ENCODE measurements at regions not wholly inside any gene's neighbourhood (a gene's known extent, or its start where the extent isn't known, plus 50 kb on each side); places are given as distances from the start of the nearest gene placed in this dataset.

DNA sequence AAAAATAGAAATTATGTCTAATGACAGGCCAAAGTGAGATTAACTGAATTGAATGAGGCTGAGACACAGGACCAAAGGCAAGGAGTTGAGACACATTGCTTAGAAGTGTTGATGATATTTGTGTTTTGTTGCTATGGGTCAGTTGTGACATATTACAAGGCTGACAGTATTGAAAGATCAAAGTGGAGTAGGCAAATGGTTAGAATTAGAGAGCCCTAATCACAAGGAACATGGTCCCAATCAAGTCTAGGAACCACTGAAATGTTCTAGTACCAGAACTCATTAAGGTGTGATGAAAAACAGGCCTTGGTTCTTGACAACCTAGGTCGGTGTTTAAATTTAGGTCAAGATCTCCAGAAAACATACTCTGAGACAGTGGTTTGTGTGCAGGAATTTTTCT, 896.3 kb upstream of the HS3ST1 start:
- no peak for DNase-seq (ENCODE audit: low read depth)

DNA sequence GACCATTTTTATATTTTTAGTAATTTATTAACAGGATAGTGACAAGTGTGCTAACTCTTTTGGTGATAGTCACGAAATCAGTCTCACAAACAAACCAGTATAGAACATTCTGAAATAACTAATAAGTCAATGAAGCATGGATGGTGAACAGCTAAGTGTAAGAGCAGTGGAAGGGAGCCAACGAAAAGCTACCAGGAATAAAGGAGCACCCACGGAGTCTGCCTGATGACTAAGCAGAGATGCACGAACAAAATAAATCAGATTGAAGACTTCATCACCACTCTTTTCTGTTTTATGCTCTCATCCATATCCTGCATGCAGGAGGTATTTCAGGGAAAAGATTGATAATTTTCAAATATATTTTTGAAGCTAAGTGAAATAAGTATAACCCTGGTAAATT, 891.1 kb upstream of the HS3ST1 start:
- DNase-seq (ENCODE audit: low read depth): no peak

DNA sequence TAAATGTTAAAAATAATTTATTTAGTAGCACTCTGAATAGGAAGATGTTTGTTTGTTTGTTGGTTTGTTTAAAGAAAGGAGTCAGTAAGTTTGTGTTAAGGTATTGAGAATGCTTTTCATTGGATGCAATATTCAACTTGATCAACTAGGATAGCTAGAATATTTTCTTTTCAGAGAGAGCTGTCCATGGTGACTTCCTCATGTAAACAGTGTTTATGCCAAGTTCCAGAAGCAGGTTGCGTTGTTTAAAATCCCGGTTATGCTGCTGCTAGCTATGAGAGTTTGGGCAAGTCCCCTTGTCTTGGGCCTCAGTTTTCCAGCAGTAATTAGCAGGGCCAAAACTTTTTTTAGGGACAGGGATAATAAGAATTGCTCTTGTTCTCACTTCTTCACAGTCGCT, 876.2 kb upstream of the HS3ST1 start:
- no peak for DNase-seq (ENCODE audit: low read depth)

DNA sequence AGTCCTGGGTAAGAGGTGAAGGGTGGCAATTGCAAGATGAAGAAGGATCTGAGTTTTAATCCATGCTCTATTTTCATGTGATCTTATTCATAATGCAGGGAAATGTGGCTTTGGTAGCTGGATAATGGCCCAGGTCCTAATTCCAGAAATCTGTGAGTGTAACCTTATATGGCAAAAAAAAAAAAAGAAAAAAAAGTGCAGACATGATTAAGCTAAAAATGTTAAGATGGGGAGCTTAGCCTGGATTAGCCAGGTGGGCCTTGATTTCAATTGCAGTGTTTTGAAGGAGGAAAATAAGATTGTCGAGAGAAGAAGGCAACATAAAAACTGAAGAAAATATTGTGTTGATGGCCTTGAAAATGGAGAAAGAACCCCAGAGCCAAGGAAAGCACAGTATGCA, 867.7 kb upstream of the HS3ST1 start:
- DNase-seq (ENCODE audit: low read depth): no peak

DNA sequence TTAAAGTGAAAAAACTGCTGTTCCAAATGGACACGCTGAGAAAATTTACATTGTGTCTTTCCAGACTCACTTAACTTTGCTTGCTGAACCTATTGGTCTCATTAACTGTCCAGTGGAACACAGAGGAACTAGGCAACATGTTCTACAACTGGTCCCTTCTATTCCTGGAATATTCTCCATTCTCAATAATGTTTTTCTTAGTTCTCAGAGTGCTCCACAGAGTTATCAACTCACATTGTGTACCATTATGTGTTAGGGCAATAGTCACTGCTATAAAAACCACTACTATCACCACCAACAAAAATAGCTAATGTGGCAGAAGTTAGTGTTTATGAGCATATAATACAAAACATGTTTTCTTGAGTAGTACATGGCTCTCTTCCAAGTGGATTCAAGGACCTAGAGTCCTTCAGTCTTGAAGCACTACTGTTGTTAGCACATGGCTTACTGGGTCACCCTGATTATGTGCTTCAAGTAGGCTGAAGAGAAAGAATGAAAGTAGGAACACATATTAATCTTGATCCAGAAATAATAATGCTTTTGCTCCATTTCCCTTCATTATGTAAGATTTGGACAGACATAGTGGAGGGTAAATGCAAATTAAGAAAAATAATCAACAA, 865.3 kb upstream of the HS3ST1 start:
- DNase-seq (ENCODE audit: low read depth): no peak

DNA sequence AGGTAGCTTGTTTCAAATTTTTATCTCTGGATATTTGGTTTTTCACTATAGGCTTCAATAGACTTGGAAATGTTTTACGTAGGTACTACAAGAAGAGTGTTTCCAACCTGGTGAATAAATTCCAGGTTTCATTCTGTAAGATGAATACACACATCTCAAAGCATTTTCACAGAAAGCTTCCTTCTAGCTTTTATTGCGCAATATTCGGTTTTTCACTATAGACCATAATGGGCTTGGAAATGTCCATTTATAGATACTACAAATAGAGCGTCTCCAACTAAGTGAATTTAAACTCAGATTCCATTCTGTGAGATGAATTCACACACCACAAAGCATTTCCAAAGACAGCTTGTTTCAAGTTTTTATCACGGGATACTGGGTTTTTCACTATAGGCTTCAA, 857.7 kb upstream of the HS3ST1 start:
- DNase-seq (ENCODE audit: low read depth): no peak

DNA sequence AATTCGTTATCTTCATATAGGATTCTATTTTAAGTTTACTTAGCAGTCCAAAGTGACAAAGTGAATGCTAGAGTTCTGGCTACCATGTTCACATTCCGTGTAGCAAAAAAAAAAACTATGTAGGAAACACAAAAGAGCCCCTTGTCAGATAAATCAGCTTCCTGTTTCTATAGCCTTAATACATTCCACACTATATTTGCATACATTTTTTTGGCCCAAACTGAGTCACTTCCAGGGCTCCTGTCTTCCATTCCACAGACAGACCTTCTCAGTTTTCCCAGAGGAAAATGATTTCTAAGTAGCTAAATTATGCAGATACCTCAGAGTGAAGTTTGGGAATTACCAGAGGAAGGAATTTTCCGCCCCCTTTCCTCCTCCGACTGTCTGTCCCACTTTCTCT, 841.9 kb upstream of the HS3ST1 start:
- DNase-seq (ENCODE audit: low read depth): no peak

DNA sequence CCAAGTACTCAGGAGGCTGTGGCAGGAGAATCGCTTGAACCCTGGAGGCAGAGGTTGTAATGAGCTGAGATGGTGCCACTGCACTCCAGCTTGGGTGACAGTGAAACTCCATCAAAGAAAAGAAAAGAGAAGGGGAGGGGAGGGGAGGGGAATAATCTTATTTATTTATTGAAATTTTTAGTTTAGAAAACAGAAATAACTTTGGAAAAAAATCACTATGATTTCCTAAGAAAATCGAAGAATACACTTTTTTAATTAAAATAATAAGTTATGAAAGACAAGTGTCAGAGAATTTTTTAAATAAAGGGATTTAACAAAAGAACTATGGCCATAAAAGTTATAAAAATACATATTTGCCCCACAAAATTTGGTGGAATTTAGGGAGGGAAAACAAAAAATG, 836.9 kb upstream of the HS3ST1 start:
- no peak for DNase-seq (ENCODE audit: low read depth)

DNA sequence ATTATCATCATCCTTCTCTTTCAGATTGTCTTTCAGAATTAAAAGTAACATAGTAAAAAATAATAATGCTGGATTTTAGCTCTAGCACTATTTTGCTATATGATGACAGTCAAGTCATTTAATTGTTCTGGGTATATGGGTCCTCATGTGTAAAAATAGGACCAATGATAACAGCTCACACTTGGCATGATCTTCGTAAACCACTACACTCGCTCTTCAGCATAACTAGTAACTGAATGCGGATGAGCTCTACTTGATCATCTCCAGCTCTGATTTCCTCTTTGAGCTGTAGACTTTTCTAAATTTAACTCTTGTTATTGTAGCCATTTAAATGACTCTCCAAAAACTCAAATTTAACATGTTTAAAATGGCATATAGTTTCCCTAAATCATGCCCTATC, 831.8 kb upstream of the HS3ST1 start:
- DNase-seq (ENCODE audit: low read depth): no peak

DNA sequence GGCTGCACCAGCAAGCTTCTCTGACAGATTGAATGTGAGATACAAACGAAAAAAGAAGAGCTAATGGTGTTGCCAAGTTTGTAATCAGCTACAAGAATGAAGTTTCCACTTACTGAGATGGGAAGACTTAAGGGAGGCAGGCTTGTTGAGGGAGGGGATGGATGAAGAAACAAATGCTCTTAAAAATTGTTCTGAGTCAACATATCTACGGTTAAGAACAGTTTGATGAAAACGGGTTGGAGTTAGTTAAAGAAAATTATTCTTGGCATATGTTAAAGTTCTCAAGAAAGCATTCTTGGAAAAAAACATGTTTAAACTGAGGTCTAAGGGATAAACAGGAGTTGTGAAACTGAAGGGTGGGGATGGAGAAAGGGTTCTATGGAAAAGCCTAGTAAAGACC, 816.3 kb upstream of the HS3ST1 start:
- DNase-seq (ENCODE audit: low read depth): no peak

DNA sequence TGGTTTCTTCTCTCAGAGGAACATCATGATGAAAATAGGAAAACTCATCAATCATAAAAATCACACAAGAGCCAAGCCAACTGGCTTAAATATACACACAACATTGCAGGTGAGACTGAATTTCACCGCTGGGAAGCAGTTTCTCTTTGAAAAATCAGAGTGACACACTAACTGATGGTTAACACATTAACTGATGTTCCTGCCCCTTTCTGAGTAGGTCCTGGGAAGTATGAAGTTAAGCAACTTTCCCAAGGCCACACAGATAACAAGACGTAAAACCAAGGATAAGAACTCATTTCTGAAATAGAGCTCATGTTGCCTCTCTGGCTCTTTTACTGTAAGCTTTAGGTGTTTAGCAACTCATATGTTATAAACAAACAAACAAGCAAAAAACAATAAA, 813.7 kb upstream of the HS3ST1 start:
- DNase-seq (ENCODE audit: low read depth): no peak

DNA sequence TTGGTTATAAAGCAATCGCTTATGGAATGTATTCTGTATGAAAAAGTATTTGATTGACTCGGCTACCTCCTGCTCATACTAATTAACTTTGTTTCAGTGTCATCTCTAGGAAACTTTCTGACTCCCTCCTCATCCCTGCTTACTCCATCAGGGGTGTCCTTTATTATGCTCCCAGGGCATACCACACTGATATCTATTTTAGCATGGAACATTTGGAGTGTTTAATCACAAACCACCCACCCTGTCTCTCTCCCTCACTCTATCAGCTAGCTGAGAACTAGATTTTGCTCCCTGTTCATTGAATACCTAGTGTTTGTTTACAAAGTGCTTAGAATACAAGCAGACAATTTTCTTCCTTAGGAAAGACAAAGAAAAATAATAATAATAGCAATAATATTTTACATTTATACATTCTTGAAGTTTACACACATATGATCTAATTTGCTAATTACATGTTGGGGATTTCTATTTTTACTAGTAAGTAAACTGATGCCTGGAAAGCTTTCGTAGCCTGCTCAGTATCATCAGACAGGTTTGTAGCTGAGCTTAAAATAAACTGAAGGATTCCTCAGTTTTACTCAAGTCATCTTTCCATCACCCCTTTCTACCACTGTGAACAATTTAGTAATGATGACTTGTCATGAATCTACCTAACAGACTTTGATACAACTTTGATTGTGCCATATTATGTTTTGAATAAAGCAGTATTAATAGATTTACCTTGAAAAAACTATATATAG, 811.4 kb upstream of the HS3ST1 start:
- no peak for DNase-seq (ENCODE audit: low read depth)

DNA sequence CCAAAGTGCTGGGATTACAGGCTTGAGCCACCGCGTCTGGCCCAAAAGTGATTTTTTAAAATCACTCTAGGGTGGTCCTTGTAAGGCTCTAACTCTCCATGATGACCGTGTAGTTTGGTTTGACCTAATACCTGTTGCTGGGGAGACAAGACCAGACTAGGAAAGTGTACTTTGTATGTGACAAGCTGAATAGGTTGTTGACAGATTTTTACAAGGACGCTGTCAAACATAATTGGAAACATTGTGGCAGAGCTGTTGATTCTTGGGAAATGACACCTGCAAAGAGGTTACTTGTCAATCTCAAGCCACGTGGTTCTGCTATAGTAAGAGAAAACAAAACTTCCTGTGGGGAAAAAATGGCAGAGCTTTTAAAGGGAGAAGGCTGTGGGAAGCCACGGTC, 802.4 kb upstream of the HS3ST1 start:
- no peak for DNase-seq (ENCODE audit: low read depth)

DNA sequence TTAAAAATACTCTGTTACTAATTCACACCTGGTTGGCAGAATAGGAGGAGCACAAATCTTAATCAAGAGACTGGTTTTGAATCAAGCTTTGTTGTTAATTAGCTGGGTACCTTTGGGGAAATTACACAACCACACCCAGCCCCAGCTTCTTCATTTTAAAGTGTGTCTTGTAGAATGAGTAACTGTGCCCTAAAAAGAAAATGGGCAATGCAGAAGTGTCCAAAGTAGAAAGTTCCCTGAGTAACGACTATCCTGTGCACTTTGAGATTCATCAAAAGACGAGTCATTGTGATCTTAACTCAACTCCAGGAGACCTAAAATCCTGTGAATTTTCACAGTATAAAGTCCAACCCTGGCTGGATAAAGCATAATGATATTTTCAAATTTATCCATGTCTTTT, 792.3 kb upstream of the HS3ST1 start:
- no peak for DNase-seq (ENCODE audit: low read depth)

DNA sequence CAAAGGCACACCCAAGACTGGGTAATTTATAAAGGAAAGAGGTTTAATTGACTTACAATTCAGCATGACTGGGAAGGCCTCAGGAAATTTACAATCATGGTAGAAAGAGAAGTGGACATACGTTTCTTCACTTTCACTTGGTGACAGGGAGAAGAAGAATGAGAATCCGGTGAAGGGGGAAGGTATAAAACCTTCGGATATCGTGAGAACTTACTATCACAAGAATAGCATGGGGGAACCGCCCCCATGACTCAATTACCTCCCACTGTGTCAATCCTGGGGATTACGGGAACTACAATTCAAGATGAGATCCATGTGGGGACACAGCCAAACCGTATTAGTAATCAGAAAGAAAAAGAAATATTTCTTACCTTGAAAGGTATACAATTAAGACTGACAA, 782.9 kb upstream of the HS3ST1 start:
- no peak for DNase-seq (ENCODE audit: low read depth)

DNA sequence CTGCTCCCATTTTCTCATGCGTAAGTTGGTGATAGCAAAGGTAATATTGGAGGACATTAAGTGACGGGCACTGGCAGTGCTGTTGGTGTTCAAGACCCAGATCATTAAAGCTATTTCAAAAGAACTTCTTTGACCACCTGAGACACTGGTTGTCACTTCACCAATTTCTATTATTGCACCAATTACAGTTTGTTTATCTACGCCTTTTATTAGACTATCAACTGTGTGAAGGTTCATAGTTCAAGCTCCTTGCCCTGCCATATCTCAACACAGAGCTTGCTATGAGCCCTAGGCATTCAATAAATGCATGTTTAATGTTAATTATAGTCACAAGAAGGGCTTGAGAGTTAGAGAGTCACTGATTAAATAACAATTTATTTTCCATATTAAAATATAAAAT, 778.7 kb upstream of the HS3ST1 start:
- no peak for DNase-seq (ENCODE audit: low read depth)

DNA sequence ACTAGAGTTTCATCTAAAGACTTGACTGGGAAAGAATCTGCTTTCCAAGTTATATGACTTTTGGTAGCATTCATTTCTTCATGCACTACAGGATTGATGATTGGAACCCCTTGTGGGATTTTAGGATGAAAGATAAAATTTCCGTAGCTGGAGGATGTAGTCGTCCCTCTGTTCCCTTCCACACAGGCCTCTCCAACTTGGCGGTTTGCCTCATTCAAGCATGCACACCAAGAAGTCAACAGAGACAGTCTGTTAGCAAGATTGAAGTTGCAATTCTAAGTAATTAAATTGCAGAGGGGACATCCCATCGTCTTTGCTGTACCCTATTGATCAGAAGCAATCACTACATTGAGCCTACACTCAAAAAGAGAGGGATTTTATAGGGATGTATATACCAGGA, 777.4 kb upstream of the HS3ST1 start:
- no peak for DNase-seq (ENCODE audit: low read depth)

DNA sequence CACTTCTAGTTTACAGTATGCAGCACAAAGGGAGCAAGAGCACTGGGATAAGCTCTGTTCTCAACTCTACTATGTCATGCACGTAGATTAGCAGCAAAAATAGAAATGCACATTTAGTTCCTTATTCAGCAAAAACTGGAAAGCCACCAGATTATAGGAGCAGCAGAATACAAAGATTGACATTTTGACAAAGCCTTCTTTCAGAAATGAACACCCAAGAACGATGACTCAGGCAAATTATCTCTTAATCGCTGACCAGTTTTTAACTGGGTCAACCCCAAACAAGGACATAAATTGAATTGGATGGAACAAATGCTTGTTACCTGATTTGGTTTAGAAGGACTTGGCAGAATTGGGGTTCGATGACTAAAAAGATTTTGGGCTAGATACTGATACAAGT, 775.3 kb upstream of the HS3ST1 start:
- DNase-seq (ENCODE audit: low read depth): no peak

DNA sequence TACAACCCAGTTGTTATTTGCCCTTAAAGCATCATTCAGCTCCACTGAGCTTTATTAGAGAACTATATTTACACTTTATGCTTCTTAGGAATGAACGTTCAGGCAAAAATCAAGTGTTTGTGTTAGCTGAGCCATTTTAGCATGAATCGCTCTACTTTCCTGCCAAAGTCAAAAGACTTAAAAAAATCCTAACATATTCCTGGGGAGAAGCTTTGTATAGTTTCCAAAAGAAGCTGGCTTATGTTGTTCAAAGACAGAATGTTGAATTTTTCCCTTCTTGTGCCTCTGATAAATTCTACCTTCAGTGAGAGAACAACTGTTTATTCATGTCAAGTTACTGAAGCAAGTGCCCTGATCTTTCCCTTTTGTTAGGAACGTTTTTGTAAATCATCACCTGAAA, 771.5 kb upstream of the HS3ST1 start:
- no peak for DNase-seq (ENCODE audit: low read depth)

DNA sequence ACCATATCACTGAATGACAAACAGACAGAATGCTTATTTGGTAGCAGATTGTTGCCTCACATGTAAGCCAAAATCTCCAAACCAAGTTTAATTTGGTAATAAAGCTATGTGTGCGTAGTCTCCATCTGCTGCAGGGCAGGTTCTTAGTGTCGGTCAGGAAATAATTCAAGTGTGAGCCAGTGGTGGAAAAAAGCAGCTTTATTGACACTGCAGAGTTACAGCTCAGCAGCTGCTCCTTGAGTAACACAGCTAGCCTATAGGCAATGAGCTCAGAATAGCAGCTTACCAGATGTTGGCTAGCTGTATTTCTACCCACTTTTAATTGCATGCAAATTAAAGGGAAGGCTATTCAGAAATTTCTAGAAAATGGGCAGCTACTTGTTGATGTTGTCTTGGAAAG, 757.8 kb upstream of the HS3ST1 start:
- DNase-seq (ENCODE audit: low read depth): no peak

DNA sequence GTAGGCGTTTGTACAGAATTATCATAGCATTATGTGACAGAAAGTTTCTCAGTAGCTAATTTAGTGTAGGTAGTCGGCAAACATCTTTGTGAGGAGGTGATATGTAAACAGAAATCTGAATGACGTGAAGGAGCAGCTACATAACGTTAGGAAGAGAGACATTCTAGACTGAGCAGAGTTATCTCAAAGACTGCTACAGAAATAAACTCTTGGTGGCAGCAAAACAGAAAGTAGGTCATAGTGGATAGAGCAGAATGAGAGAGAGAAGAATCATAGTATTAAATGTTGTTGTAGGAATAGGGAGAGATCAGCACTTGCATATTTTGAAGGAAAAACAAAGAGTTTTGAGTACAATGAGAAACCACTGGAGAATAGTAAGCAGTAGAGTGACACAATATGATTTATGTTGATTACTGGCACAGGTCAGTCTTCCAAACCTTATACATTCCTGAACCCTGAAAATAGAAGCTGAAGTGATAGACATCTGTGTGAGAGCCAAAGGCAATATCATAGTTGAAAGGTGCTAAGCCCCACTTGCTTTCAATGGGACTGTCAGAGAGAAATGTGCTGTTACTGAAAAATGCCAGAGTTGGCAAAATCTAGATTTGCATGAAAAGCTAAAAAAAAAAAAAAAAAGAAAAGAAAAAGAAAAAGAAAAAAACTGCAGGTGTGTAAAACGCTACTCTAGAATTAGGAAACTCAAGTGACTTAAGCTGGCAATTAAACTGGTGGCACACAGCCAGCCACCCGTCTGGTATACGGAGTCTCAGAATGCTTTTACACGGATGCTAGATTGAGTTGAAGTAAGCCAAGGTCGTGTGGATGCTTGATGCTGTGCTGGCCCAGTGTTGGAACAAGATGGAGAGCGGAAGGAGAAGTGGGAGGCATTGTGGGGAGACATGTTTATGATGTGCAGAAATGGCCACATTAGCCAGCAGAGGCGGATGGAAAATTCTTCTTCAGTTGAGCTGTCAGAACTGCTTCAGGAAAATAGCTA, 750.2 kb upstream of the HS3ST1 start:
- DNase-seq (ENCODE audit: low read depth): no peak

DNA sequence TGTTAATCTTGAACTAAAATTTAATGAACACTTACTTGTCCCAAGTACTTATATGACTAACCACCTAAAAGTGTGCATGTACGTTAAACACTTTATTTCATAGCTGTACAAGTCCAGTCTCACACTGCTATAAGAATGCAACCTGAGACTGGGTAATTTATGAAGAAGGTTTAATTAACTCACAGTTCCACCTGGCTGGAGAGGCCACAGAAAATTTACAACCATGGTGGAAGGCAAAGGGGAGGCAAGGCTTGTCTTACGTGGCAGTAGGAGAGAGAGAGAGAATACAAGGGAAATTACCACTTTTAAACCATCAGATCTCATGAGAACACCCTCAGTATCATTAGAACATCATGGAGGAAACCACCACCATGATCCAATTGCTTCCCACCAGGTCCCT, 748.7 kb upstream of the HS3ST1 start:
- no peak for DNase-seq (ENCODE audit: low read depth)

DNA sequence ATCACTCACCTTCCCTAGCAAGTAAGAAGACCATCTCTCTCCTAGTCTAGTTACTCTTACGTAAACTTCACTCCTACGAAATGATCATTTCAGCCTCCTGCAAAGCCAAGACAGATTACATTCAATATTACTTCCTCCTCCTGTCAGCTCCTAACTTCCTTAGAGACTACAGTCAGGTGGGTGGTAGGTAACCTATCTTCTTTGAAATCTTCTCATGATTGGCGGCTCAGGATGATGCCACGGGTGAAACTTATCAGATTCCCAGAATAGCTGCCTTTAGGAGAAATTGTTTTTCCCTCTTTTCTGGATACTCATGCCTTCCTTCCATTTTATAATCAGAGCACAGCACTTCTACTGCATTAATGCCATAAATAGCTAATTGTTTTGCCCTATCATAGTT, 744.8 kb upstream of the HS3ST1 start:
- DNase-seq (ENCODE audit: low read depth): no peak
